Stimulated activated CD4-positive, alpha-beta T cell treated with anti-CD3 and anti-CD28 coated beads, Interleukin-4, amount 100 ng/mL, for 1 hour (primary cell): ENCODE measurements at regions not wholly inside any gene's neighbourhood (a gene's known extent, or its start where the extent isn't known, plus 50 kb on each side); places are given as distances from the start of the nearest gene placed in this dataset.
"Not testable (repeated sequence)": the region's sequence is repeated elsewhere in the genome, so short reads cannot be mapped to it uniquely, and the experiment has no call there.

Experiments used
- DNase-seq: peaks from one replicate; pipeline ENCODE4 v3.0.0-alpha.2; 2020

DNA sequence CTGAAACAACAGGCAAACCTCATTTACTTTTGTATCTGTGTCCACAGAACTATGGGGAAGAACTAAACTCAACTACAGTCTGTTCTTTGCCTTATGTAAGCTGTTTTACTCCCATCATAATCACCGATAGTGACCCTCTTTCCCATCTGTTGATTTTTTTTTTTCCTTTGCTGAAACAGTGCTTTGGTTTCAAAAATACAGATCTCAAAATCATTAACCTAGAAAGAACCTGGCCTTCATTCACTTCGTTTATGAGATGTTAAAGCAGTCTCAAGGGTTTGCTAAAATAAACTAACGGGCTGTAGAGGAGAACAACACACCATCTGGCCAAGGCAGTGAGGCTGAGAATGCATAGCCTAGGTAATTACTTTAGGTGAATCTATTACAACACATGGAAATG lies 706.6 kb upstream of the ZNF608 start:
- no peak for DNase-seq

- DNase-seq, result no peak
Observed at GRCh38 chr5:125455041-125455440, 708.6 kb upstream of the ZNF608 start.

DNA sequence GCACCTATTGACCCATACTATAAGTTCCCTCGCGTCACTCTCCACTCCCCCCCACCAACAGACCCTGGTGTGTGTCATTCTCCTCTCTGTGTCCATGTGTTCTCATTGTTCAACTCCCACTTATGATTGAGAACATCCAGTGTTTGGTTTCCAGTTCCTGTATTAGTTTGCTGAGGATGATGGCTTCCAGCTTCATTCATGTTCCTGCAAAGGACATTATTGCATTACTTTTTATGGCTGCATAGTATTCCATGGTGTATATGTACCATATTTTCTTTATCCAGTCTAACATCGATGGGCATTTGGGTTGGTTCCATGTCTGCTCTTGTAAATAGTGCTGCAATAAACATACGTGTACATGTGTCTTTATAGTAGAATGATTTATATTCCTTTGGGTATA lies 709.6 kb upstream of the ZNF608 start:
- DNase-seq, result not testable (repeated sequence)

DNA sequence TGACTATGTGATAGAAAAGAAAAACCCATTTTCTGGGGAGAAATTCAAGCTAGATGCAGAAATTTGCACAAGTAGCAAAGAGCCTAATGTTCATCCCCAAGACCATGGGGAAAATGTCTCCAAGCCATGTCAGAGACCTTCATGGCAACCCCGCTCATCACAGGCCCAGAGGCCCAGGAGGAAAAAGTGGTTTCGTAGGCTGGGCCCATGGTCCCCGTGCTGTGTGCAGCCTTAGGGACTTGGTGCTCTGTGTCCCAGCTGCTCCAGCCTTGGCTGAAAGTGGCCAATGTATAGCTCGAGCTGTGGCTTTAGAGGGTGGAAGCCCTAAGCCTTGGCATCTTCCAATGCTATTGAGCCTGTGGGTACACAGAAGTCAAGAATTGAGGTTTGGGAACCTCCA lies 711.2 kb upstream of the ZNF608 start:
- no peak for DNase-seq

DNA sequence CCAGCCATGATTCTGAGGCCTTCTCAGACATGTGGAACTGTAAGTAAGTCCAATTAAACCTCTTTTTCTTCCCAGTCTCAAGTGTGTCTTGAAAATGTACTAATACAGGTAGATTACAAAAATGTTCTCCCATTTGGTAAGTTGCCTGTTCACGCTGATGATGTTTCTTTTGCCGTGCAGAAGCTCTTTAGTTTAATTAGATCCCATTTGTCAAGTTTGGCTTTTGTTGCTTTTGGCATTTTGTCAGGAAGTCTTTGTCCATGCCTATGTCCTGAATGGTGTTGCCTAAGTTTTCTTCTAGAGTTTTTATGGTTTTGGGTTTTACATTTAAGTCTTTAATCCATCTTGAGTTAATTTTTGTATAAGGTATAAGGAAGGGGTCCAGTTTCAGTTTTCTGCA lies 712.5 kb upstream of the ZNF608 start:
- not testable (repeated sequence) for DNase-seq

DNA sequence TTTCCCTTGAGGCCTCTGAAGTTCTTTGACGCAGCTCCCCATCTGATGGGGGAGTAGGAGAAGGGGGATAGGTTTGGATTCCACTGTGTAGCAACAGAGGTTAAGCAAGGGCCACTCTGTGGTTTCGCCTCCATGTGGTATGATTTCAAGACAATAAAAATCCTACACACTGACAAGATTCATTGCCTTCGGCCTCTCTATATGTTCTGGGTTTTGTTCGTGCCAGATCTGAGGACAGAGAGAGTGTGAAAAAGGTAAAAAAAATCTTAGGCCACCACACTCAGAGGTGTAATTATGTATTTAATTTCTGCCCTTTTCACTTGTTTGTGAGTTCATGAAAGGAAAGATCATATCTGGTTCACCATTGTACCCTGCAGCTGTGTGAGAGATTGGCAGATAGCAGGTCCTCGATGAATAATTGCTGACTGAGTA lies 715.2 kb upstream of the ZNF608 start:
- no peak for DNase-seq

GRCh38 chr5:125463466-125464092 lies 717.1 kb upstream of the ZNF608 start:
- no peak for DNase-seq

GRCh38 chr5:125464847-125465432 lies 718.5 kb upstream of the ZNF608 start:
- DNase-seq, result no peak

- DNase-seq, result no peak
Observed at GRCh38 chr5:125465703-125466102, 719.3 kb upstream of the ZNF608 start.

GRCh38 chr5:125467222-125467621 lies 720.8 kb upstream of the ZNF608 start:
- no peak for DNase-seq

GRCh38 chr5:125470280-125470902 lies 724.0 kb upstream of the ZNF608 start:
- no peak for DNase-seq

DNA sequence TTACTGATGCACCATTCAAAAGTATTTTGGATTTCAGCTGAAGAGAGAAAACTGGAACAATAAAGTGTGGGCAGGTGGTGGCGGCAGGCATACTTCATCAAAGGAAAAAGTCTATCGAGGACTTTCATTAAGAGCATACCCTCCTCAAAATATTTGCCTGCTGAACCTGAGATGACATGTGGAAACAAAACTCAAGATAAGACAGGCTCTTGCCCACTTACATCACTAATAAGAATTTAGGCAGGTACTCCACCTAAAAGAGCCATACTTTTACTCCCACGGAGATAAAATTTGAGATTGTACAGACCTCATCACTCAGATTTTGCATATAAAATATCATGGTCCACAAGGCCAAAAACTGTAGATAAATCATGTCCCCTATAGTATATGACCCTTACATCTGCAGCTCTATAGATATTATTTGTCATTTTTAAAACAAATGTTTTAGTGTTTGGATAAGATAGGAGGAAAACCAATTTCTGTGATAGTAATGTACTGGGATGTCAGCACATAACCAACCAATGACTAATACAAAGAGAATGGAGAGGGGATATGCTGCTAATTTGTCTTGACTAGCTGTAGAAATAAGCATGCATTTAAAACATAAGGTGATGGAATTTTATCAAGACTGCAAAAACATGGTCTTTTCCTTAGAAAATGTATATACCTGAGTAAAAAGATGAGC lies 730.6 kb upstream of the ZNF608 start:
- no peak for DNase-seq

- no peak for DNase-seq
Observed at GRCh38 chr5:125477586-125477975, 731.1 kb upstream of the ZNF608 start.

DNA sequence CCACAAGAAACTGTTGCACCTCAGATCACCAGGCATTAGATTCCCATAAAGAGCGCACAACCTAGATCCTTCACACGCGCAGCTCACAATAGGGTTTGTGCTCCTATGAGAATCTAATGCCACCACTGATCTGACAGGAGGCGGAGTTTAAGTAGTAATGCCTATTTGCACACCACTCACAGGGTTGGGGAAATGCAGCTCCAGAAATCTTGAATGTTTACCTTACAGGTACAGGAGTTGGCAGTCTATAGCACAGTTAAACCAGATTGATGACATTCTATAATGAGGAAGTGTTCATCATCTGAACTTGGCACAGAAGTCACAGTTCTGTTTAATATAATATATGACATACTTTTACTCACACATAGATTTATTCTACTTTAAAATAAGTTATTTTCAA lies 732.2 kb upstream of the ZNF608 start:
- DNase-seq, result no peak

DNA sequence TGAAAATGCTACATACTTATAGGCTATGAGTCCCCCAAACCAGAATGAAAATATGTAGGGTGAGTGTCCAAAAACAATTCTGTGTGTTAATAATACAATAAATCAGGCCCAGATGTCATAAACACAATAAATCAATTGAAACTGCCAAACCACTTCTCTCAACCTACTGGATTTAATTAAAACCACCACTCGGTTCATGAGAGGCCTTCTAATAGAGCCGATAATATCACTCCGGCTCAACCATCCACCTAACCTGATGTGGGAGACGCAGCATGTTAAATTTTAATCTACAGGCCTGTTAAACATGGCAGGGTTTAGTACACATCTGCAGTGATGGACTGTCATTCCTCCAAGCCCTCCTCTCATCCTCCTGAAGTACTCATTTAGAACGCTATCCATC lies 734.5 kb upstream of the ZNF608 start:
- DNase-seq, result no peak

DNA sequence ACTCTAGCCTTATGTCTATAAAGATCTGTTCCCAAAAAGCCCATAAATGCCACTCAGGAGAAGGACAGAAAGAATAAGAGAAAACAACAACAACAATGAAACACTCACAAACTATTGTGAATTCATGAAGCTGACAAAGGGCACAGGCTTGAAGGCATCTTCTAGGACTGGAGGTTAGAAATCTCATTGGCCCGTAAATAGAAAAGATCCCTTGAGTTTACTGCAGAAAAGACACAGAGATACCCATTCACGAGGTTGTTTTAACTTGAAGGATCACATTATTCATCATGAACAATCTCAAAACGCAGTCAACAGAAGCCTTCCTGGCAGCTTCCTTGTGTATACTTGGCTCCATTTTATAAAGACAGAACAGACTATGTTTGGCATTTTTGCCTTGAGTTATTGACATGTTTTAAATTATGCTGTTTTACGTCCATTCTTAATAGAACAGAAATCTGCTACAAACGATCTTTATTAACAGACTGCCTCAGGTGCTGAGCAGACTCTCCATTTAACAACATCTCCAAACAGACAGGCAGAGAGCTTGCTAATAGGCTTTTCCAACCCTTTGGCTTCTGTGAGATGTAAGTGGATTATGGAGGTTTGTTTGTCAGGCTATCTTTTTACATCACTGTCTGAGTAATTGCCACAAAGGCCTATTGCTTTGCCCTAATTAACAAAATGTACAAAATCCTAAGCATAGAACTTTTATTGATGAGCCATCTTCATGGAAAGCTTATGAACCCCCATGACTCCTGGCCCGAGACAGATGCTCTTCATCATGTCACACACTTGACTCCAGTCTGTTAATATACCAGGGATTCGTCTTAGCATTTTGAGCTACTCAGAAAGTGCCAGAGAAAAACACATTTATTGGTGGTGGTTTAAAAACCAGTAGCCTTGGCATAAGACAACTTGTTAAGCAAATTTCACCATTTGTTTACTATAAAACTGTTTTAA lies 735.3 kb upstream of the ZNF608 start:
- no peak for DNase-seq

- DNase-seq, result no peak
Observed at GRCh38 chr5:125483609-125484008, 737.2 kb upstream of the ZNF608 start.

DNA sequence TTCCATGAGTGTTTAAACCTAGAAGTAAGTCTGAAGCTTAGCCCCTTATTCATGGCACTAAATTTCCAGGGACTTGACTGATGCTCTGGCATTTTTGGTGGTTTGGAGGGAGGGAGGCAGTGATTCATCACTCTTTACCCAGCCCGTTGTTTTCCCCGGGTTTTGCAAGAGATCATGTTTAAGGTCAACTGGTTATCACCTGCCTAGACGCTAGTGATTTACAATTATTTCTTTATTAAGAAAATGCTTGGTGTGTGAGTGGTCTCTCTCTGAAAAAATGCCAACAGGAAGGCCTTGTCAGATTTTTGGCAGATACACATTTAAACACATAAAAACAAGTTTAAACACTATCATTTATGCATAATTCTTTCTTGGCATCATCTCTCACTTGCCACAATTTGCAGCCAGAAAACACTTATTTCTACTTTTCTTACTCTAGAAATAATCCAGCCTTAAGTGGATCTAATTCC lies 737.9 kb upstream of the ZNF608 start:
- no peak for DNase-seq

- DNase-seq, result no peak
Observed at GRCh38 chr5:125484742-125485641, 738.6 kb upstream of the ZNF608 start.

DNA sequence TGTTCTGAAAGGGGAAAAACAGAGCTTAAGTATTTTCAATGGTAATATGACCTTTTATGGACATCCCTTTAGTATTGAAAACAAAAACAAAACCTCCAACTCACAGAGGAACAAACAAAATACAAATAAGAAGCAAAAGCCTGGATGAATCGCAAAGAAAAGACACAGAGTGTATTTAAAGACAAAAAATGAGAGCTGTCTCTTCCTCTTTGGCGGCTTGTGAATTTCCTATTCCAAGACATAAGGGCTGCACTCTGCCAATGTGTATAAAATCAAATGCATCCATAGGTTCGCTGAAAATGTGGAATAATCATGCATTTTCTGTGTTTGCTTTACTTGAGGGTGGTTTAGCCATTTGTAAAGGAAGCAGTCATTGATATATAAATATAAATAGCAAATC lies 739.3 kb upstream of the ZNF608 start:
- no peak for DNase-seq

DNA sequence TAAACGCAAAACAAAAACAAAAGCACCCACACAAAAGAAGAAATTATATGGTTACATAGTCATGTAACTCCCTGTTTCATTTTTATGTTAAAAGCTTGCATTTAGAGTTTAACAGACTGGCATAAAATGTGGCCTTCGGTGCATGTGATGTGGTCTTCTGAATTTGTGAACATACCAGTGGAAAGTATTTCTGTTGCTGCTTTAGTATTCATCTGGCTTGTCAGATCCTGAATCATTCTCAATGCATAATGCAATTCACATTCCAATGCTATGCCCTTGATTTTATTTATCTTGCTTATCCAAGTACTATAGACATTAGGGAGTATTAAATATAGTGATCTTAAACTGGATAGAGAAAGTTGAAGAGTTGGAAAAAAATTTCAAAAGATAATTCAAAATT lies 740.2 kb upstream of the ZNF608 start:
- DNase-seq, result no peak

- DNase-seq, result no peak
Observed at GRCh38 chr5:125487231-125487630, 740.8 kb upstream of the ZNF608 start.
